Thoracic aorta (tissue), 2 donors: ENCODE measurements at regions not wholly inside any gene's neighbourhood (a gene's known extent, or its start where the extent isn't known, plus 50 kb on each side); places are given as distances from the start of the nearest gene placed in this dataset.

Experiments used
- ATAC-seq: fragments of 150-250 bp; one replicate; pipeline ENCODE4 v1.8.0; 2017; ENCODE audit warnings: low read depth; ENCODE audit not compliant: insufficient number of reproducible peaks, low FRiP score
- DNase-seq: peaks from one replicate; pipeline ENCODE4 v3.0.0-alpha.2; 2020; ENCODE audit warnings: low spot score
- H3K27ac ChIP-seq, 2 donors: fragments of 200-600 bp; sonication (generic); 1 replicate in 1 of 2; 2 replicates in 1 of 2; pipeline ENCODE4 v1.5.1; 2016; ENCODE audit warnings: mild to moderate bottlenecking in 2 of 2, moderate library complexity in 2 of 2
- H3K27me3 ChIP-seq: fragments of 200-600 bp; sonication (generic); replicated peaks from 2 replicates; pipeline ENCODE4 v1.6.0; 2016; ENCODE audit warnings: mild to moderate bottlenecking; ENCODE audit not compliant: insufficient read depth
- H3K36me3 ChIP-seq: fragments of 200-600 bp; sonication (generic); one replicate; pipeline ENCODE4 v1.5.1; 2016
- H3K4me1 ChIP-seq, 2 donors: fragments of 200-600 bp; sonication (generic); 1 replicate in 1 of 2; 2 replicates in 1 of 2; pipeline versions ENCODE4 v1.5.1 to v1.6.0; 2016; ENCODE audit warnings: low read depth in 2 of 2, mild to moderate bottlenecking in 1 of 2; ENCODE audit not compliant: control insufficient read depth in 1 of 2
- H3K4me3 ChIP-seq: fragments of 200-600 bp; sonication (generic); 2 replicates; pipeline ENCODE4 v1.5.1; 2016; ENCODE audit warnings: mild to moderate bottlenecking
- H3K9me3 ChIP-seq: fragments of 200-600 bp; sonication (generic); 2 replicates; pipeline ENCODE4 v1.5.1; 2016
- CTCF ChIP-seq: fragments of 200-600 bp; sonication (generic); IDR thresholded peaks from one replicate; pipeline ENCODE4 v1.5.1; 2019; ENCODE audit warnings: antibody characterized with exemption

GRCh38 chr6:22783931-22784330 lies 214.6 kb downstream of the HDGFL1 start:
- Histone ChIP-seq H3K27ac (no peak overlapping the region), H3K36me3 (no peaks in the 10 kb centered on the region), H3K4me3 (no peak overlapping the region), H3K27me3 (no peaks in the 10 kb centered on the region), H3K4me1 (peaks cover 0 to 13% of the 10 kb centered on the region in 2 donors), H3K9me3 (peaks cover 6% of the 10 kb centered on the region)
- DNase-seq (no peak), ATAC-seq (no peak)
- no peak for TF ChIP-seq CTCF

GRCh38 chr6:22784601-22785410 lies 215.4 kb downstream of the HDGFL1 start:
- TF ChIP-seq CTCF = no peak
- no peaks in the 10 kb centered on the region for H3K36me3 ChIP-seq
- H3K27ac ChIP-seq = no peak overlapping the region
- no peak overlapping the region for H3K4me3 ChIP-seq
- DNase-seq (no peak), ATAC-seq (no peak)
- H3K27me3 ChIP-seq = no peaks in the 10 kb centered on the region
- no peaks in the 10 kb centered on the region for H3K9me3 ChIP-seq
- peaks cover 0 to 13% of the 10 kb centered on the region in 2 donors for H3K4me1 ChIP-seq

- Histone ChIP-seq H3K4me3 (no peak overlapping the region), H3K9me3 (no peaks in the 10 kb centered on the region), H3K27ac (no peak overlapping the region), H3K4me1 (peaks cover 0 to 13% of the 10 kb centered on the region in 2 donors), H3K27me3 (no peaks in the 10 kb centered on the region), H3K36me3 (no peaks in the 10 kb centered on the region)
- no peak for ATAC-seq
- no peak for TF ChIP-seq CTCF
- DNase-seq = no peak
Observed at GRCh38 chr6:22788038-22788437, 218.7 kb downstream of the HDGFL1 start.

DNA sequence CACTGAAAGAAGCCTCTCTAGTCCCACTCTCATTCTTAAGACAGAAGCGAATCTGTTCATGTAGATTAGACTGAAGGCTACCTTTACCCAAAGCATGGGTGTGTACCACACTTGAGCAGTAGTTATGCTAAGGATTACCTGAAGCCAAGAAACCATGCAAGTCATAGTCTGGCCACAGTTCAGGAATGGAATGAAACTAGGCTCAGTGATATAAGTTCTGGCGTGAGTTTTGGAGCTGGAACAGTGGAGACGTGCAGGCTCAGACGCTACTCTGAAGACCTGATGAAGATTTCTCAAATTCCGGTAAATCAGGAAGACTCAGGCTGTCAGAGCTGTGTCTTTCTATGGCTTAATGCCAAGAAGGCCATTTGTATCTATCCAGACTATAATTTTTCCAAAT lies 219.9 kb downstream of the HDGFL1 start:
- Histone ChIP-seq H3K27me3 (no peaks in the 10 kb centered on the region), H3K9me3 (no peaks in the 10 kb centered on the region), H3K27ac (no peak overlapping the region)

GRCh38 chr6:22794844-22795243 lies 225.5 kb downstream of the HDGFL1 start:
- ATAC-seq = no peak
- peaks cover 6% of the 10 kb centered on the region for H3K9me3 ChIP-seq

More for the DNA sequence above, 219.9 kb downstream of the HDGFL1 start:
- H3K4me3 ChIP-seq = no peak overlapping the region
- H3K36me3 ChIP-seq = no peaks in the 10 kb centered on the region
- DNase-seq (no peak), ATAC-seq (no peak)
- TF ChIP-seq CTCF = no peak
- H3K4me1 ChIP-seq = peaks cover 0 to 10% of the 10 kb centered on the region in 2 donors

More at GRCh38 chr6:22794844-22795243, 225.5 kb downstream of the HDGFL1 start:
- no peaks in the 10 kb centered on the region for H3K4me1 ChIP-seq
- H3K4me3 ChIP-seq = no peak overlapping the region
- H3K36me3 ChIP-seq = no peaks in the 10 kb centered on the region
- H3K27ac ChIP-seq = no peak overlapping the region
- DNase-seq = no peak
- no peaks in the 10 kb centered on the region for H3K27me3 ChIP-seq
- TF ChIP-seq CTCF = no peak
